Endothelial cell of umbilical vein (primary cell): ENCODE measurements at regions not wholly inside any gene's neighbourhood (a gene's known extent, or its start where the extent isn't known, plus 50 kb on each side); places are given as distances from the start of the nearest gene placed in this dataset.

Experiments used
- BruUV-seq: library from RNA; stranded (reverse); fragments of 400-500 nt; replicated peaks from 2 replicates; lab custom pipeline; 2021; lab: Mats Ljungman, UMichigan
- CTCF ChIA-PET: fragments of 300-600, 350-600 bp; sonication (Branson Sonifier 250); formaldehyde crosslinking; loops from one replicate; lab custom pipeline; 2021; ENCODE audit warnings: antibody characterized with exemption, inconsistent platforms; lab: Charles Lee
- POLR2A ChIA-PET: fragments of 300-600, 350-600 bp; sonication (Branson Sonifier 250); formaldehyde crosslinking; loops from one replicate; lab custom pipeline; 2021; ENCODE audit warnings: antibody characterized with exemption, inconsistent platforms; lab: Charles Lee
- DNase-seq: peaks from one replicate; pipeline ENCODE4 v3.0.0-alpha.2; 2011; ENCODE audit warnings: low read depth, low spot score
- FAIRE-seq: peaks from 2 replicates; lab custom pipeline; 2011; peaks lifted over from hg19 to GRCh38; lab: Jason Lieb, UNC
- H2AFZ ChIP-seq: 2 replicates; pipeline ENCODE4 v1.6.0; 2012; ENCODE audit warnings: low read depth, low read length, control low read depth, inconsistent platforms
- H3K27ac ChIP-seq: 2 replicates; pipeline ENCODE4 v1.5.1; 2011; ENCODE audit warnings: low read depth, mild to moderate bottlenecking, control low read depth, low read length, moderate library complexity; ENCODE audit not compliant: insufficient read depth
- H3K27me3 ChIP-seq, 2 experiments: 2 replicates each; pipeline versions ENCODE4 v1.6.0 to v1.6.1; 2011; ENCODE audit warnings: low read length in 2 of 2, mixed read lengths in 1 of 2; ENCODE audit not compliant: control insufficient read depth in 2 of 2, insufficient read depth in 2 of 2
- H3K36me3 ChIP-seq, 2 experiments: 2 replicates in 1 of 2; 3 replicates in 1 of 2; pipeline ENCODE4 v1.5.1; 2011; ENCODE audit warnings: low read length in 2 of 2, mild to moderate bottlenecking in 1 of 2, moderate library complexity in 1 of 2; ENCODE audit not compliant: control insufficient read depth in 2 of 2, insufficient read depth in 2 of 2; ENCODE audit errors: extremely low read depth in 1 of 2
- H3K4me1 ChIP-seq: 3 replicates; pipeline ENCODE4 v1.5.1; 2011; ENCODE audit warnings: mild to moderate bottlenecking, low read length; ENCODE audit not compliant: control insufficient read depth, insufficient read depth; ENCODE audit errors: extremely low read depth
- H3K4me2 ChIP-seq: 2 replicates; pipeline ENCODE4 v1.6.1; 2011; ENCODE audit warnings: low read length, control low read depth, mixed read lengths; ENCODE audit not compliant: insufficient read depth
- H3K4me3 ChIP-seq, 3 experiments: fragments of 200-600 bp in 1 of 3; sonication (generic), shearing (Covaris generic) in 1 of 3; replicated peaks in 1 of 3; 2 replicates each; pipeline ENCODE4 v1.5.1; 2011 to 2016; ENCODE audit warnings: control low read depth in 3 of 3, low read length in 3 of 3, mild to moderate bottlenecking in 2 of 3, inconsistent platforms in 1 of 3, low read depth in 1 of 3, moderate library complexity in 1 of 3; ENCODE audit not compliant: insufficient read depth in 1 of 3
- H3K79me2 ChIP-seq: 2 replicates; pipeline ENCODE4 v1.6.0; 2012; ENCODE audit warnings: low read length, inconsistent platforms; ENCODE audit not compliant: control insufficient read depth, insufficient read depth
- H3K9ac ChIP-seq: replicated peaks from 2 replicates; pipeline ENCODE3; 2011; ENCODE audit warnings: low read length, control low read depth; ENCODE audit not compliant: insufficient read depth; ENCODE audit errors: extremely low read depth
- H3K9me1 ChIP-seq: replicated peaks from 3 replicates; pipeline ENCODE4 v1.6.0; 2011; ENCODE audit warnings: mild to moderate bottlenecking, low read length; ENCODE audit not compliant: control insufficient read depth, insufficient read depth; ENCODE audit errors: extremely low read depth
- H3K9me3 ChIP-seq: replicated peaks from 2 replicates; pipeline ENCODE4 v1.5.1; 2012; ENCODE audit warnings: low read length, inconsistent platforms; ENCODE audit not compliant: control insufficient read depth, insufficient read depth
- H4K20me1 ChIP-seq: replicated peaks from 2 replicates; pipeline ENCODE3; 2011; ENCODE audit warnings: mild to moderate bottlenecking, low read length; ENCODE audit not compliant: control insufficient read depth, insufficient read depth; ENCODE audit errors: extremely low read depth
- CTCF ChIP-seq, 2 donors: IDR thresholded peaks; 1 replicate in 1 of 2; 2 replicates in 1 of 2; pipeline ENCODE4 v1.5.1; 2011; ENCODE audit warnings: low read length in 2 of 2, mild to moderate bottlenecking in 2 of 2, moderate library complexity in 2 of 2, control low read depth in 1 of 2, inconsistent platforms in 1 of 2, low read depth in 1 of 2; ENCODE audit not compliant: insufficient read depth in 1 of 2; ENCODE audit errors: extremely low read depth in 1 of 2
- EZH2 ChIP-seq: IDR thresholded peaks from 2 replicates; pipeline ENCODE4 v1.6.1; 2012; ENCODE audit warnings: borderline replicate concordance, low read depth, mild to moderate bottlenecking, moderate library complexity, low read length, inconsistent platforms; ENCODE audit not compliant: severe bottlenecking
- FOS ChIP-seq: IDR thresholded peaks from 2 replicates; pipeline ENCODE4 v1.6.1; 2011; ENCODE audit warnings: mild to moderate bottlenecking, low read length, moderate library complexity, borderline replicate concordance; ENCODE audit not compliant: insufficient read depth
- GATA2 ChIP-seq: IDR thresholded peaks from 2 replicates; pipeline ENCODE4 v1.7.0; 2011; ENCODE audit warnings: low read depth, mild to moderate bottlenecking, moderate library complexity, mixed read lengths, low read length; ENCODE audit not compliant: insufficient read length, insufficient read depth
- JUN ChIP-seq: IDR thresholded peaks from 2 replicates; pipeline ENCODE4 v1.6.1; 2011; ENCODE audit warnings: borderline replicate concordance, low read depth; ENCODE audit not compliant: insufficient read length, insufficient read depth
- MAX ChIP-seq: IDR thresholded peaks from 2 replicates; pipeline ENCODE4 v1.6.1; 2011; ENCODE audit not compliant: insufficient read depth, insufficient read length
- MYC ChIP-seq: IDR thresholded peaks from one replicate; pipeline ENCODE4 v1.6.1; 2011; ENCODE audit warnings: mild to moderate bottlenecking, low read depth, low read length
- POLR2A ChIP-seq: IDR thresholded peaks from 2 replicates; pipeline ENCODE4 v1.6.1; 2012; ENCODE audit warnings: low read depth, mild to moderate bottlenecking, control low read depth, low read length
- POLR2AphosphoS5 ChIP-seq: IDR thresholded peaks from 2 replicates; pipeline ENCODE4 v1.6.1; 2012; ENCODE audit warnings: low read depth, mild to moderate bottlenecking, control low read depth, low read length, moderate library complexity; ENCODE audit not compliant: insufficient read depth
- dilution Hi-C: fragments of 300-500 bp; cut with MboI; formaldehyde crosslinking; loops from one replicate; pipeline ENCODE4 v1.15.0; 2019; ENCODE audit warnings: low sequenced_read_pairs; ENCODE audit not compliant: extremely low pct_ligation_motif_present
- intact Hi-C: fragments of 100-400 bp; cut with micrococcal nuclease; formaldehyde crosslinking; loops from one replicate; pipeline ENCODE4 v1.10.0; 2022

- Histone ChIP-seq H3K27me3 (no peaks in the 10 kb centered on the region), H3K9me3 (no peaks in the 10 kb centered on the region), H3K4me1 (no peaks in the 10 kb centered on the region), H2AFZ (no peak overlapping the region), H4K20me1 (no peaks in the 10 kb centered on the region), H3K9ac (no peak overlapping the region), H3K4me2 (no peak overlapping the region), H3K79me2 (no peaks in the 10 kb centered on the region), H3K4me3 (no peak overlapping the region), H3K27ac (no peak overlapping the region), H3K9me1 (no peaks in the 10 kb centered on the region), H3K36me3 (no peaks in the 10 kb centered on the region)
- POLR2A ChIA-PET: no interaction called here
- no peak for TF ChIP-seq EZH2
- TF ChIP-seq POLR2AphosphoS5: no peak
- no peak for TF ChIP-seq FOS
- TF ChIP-seq GATA2: no peak
- TF ChIP-seq POLR2A: no peak
- no peak for TF ChIP-seq MYC
- no peak for TF ChIP-seq JUN
- TF ChIP-seq CTCF (IDR thresholded peaks at IDR 0.05; ENCODE audit: extremely low read depth in 1 of 2, insufficient read depth in 1 of 2, low read depth in 1 of 2, low read length in 2 of 2): no peak
- TF ChIP-seq MAX: no peak
- no peak for FAIRE-seq
- intact Hi-C loops (no loop called here), dilution Hi-C loops (no loop called here)
- BruUV-seq: no TSS peak
- no peak for DNase-seq
- CTCF ChIA-PET: no interaction called here
These were observed 224.8 kb downstream of the RPLP1 start for GRCh38 chr15:69677403-69677802.
